Renal cortical epithelial cell (primary cell): ENCODE measurements at regions not wholly inside any gene's neighbourhood (a gene's known extent, or its start where the extent isn't known, plus 50 kb on each side); places are given as distances from the start of the nearest gene placed in this dataset.

Experiments
- DNase-seq: peaks from one replicate; pipeline ENCODE4 v3.0.0-alpha.2; 2011; ENCODE audit warnings: low read depth

DNA sequence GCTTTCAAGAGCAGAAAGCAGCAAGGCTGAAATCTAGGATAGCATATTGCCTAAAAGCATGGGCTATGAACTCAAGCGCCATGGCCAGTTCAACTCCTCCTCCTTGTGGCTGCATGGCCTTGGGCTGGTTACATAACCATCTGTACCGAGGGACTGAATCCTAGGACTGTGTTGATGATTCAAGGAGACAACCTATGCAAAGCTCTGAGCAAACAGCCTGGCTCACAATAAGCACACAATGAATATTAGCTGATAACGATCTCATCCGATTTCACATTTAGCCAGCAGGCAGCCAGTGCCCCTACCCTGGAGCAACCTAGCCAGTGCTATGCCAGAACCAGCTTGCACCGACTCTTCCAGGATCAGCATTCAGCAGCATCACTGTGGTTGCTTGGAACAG lies 698.4 kb downstream of the TBC1D22A start:
- no peak for DNase-seq

DNA sequence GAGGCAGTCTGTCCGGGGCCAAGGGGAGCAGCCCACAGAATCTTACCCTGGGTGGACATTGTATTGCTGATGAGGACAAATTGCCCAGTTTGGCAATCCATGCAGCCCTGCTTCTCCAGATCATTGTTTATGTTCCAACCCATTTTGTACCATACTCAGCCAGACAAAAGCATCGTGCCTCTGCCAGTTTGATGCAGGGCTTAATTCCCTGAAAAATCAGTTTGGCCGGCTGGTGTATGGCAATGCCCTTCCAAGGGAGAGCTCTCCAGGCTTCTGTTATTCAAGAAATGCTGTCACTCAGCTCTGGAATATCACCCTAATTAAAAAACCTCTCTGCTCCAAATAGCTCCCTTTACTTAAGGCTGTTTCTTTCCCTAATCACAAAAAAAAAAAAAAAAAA lies 697.7 kb downstream of the TBC1D22A start:
- DNase-seq: no peak

DNA sequence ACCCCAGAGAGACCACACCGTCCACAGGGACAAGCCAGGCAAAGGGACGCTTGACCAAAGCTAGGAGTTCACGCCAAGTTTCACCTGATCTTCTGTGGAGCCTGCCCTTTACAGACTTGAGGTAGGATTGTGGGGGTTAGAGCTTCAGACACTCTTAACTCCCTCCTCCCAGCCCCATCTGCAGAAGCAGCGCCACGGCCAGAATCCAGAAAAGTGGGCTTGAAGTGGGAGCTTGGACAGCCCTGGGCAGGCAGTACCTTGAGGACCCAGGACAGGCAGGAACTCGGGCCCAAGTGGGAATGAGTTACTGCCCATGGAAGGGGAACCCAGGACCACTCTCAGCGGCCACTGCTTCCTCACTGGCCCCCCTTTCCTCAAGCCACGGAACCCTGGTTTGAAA lies 695.9 kb downstream of the TBC1D22A start:
- DNase-seq: no peak

DNA sequence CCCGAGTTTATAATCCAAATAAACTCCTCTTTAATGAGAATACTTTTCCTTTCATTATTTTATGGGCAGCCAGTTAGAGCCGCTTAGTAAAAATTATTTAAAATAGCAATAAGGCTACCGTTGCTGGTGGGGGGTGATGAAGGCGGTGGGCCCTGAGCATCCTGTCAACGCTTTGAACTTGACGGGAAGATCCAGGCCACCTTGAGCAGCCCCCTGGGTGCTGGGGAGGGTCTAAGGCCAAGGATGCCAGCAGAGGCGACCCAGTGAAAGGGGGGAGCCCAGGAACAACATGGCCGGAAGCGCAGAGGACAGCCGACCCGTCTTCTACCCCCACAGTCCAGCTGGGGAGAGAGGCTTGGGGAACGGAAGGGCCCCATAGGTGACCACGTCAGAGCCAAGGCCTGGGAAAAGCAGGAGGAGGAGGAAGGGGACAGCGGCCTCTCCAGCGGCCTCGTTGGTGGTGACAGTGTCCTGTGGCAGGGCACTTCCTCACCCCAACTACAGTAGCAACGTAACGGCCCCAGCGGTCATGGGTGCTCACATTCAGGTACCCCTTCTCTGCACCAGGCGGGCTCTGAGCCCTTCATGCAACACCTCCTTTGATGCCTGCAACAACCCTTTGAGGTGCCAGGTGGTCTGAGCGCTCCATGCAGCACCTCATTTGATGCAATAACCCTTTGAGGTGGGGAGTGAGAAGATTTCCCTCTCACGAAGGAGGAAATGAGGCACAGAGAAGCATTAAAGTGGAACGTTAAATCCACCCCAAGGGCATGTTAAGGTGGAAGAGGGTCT lies 695.3 kb downstream of the TBC1D22A start:
- no peak for DNase-seq

DNA sequence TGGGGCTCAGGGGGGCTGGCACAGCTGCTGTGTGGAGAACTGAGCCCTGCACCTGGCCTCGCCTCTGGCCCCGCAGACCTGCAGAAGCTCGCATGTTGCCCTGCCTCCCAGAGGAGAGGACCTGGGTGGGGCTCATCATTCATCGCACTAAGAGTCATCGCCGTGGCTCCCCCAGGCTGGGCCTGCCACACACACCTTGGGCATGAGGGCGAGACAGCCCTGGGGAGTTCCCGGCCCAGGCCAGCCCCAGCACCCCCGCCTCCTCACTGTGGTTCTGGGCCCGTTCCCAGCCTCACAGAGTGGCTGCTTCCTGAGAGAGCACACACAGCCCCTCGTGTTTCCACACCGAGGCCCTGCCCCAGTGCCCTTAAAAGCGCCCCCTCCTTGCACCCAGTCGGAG lies 694.6 kb downstream of the TBC1D22A start:
- DNase-seq: no peak

DNA sequence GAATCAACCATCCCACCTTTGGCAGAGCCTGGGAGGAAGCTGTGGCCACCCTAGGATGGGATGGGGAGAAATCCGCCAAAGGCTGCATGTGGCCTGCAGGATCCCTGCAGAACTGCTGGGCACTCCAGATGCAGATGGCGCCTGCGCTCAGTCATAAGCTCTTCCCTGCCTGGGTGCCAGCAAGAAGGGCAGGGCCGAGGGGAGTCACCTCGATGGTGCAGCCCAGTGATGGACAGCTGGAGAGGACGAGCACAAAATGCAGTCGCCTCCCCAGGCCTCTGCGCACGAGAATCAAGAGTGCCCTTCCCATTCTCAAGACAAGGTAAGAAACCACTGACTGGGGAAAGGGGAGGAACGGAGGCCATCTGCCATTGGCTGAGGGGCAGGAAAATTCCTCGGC lies 693.6 kb downstream of the TBC1D22A start:
- no peak for DNase-seq

DNA sequence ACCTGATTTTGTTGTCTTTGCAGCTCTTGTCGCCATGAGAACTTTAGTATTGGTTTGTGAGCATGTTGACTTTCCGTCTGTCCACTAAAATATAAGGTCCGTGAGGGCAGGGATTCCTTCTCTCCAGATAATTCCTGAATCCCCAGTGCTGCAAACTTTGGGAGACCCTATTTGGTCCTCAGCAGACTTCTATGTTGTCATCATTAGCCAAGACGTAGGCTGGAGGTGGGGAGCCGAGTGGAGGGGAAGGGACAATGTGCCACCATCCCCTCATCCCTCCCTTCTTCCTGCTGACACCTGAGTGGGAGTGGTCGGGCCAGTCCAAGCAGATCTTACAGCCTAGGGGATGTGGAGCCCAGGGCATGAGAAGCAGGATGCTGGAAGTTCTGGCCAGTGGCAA lies 690.6 kb downstream of the TBC1D22A start:
- no peak for DNase-seq

DNA sequence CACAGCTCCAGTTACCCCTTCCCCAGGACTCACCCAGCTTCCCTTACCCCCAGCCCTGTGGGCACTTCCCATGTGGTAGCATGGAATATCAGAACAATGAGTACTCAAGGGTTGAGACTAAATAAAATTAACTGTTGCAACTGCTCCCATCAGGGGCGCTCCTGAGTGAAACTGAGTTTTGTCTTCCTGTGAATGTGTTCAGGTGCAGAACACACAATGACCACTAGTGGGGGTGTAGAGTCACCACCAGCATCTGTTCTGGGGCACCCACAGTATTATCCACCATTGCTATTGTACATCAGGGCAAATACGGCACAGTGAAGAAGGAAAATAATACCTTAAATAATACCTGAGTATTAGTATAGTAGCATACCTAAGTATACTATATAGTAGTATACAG lies 689.7 kb downstream of the TBC1D22A start:
- DNase-seq: no peak

DNA sequence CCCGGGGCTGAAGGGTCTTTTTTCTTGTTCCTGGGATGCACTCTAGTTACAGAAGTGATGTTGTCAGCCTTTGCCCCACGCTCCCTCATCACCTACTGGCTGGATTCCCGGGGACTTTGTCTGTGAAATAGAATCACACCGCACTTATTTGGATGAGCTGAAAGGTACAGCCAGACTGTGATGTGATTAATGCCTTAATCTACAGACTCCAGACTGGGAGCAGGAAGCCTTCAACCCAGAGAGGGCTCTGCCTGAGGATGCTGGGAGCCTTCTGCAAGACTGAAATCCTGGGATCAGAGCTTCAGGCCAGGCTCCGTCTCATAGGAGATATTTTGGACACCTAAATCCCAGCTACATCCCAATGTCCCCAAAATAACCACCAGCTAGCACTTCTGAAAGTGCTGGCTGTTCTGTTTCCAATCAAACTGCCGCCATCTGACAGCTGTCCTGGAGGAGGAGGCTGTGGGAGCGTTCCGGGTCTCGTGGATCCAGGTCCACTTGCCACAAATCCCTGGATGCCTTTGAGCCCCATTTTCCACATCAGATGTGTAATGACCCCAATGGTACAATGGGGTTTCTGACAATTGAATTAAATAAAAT lies 688.5 kb downstream of the TBC1D22A start:
- no peak for DNase-seq

DNA sequence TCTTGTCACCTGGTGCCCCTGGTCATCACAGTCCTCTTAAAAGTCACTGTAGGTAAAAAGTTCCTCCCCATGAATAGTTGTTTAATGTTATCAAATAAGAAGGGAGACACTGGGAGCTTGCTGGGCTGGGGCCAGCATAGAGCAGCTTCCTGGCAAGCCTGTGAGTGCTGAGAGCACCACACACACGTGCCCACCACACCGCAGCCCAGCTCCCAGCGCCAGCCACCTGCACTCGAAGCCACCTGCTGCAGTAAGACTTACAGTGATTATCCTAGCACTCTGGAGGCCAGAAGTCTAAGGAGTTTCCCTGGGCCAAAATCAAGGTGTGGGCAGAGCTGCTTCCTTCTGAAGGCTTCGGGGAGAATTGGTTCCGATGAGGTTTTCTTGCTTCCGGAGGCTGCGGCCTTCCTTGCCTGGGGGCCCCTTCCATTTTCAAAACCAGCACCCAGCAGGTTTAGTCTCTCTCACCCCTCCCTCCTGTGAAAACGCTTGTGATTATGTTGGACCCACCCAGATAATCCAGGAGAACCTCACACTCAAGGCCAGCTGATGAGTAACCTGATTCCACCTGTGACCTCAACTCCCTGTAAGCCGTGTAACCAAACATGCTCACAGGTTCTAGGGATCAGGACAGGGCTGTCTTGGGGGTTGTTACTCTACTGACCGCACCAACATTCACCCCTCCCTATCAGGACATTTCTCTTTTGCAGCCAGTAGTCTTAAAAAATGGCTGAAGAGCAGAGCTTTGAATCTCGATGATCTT lies 687.2 kb downstream of the TBC1D22A start:
- DNase-seq: no peak

DNA sequence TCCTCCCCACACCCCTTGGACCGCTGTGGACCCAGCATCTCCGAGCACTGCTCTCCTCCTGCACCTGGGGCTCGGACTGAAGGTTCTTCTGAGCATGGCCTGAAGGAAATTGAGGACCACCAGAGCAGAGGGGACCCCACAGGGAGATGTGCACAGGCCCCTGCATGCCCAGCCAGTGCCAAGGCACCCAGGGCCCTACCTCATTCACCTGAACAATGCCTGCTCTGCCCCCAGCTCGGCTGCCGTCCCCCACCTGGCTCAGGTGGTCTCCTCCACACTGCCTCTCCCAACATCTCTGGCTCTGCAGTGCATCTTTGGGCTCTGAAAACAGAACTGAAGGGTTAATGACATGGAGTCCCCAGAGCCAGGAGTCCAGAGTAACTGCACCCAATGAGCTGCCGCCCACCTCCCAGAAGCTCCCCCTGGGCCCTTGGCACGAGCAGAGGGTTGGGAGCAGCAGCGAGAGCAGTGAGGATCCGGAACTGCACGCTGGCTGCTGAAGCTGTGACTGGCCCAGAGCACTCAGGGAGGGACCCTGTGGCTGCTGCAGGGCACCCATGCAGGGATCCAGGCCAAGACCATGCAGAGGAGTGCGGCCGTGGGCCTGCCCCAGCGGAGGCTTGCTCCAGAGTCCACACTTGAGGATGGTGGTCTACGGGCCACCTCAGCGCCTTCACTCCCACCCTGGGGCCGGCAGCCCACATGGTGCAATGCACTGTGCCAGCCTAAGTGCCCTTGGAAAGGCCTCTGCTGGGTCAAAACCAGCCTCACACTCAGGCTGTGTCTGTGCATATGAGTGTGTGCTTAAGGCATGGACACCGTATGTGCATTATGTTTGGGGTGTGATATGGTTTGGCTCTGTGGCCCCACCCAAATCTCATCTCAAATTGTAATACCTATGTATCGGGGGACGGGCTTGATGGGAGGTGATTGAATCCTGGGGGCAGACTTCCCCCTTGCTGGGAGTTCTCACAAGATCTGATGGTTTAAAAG lies 686.1 kb downstream of the TBC1D22A start:
- no peak for DNase-seq

DNA sequence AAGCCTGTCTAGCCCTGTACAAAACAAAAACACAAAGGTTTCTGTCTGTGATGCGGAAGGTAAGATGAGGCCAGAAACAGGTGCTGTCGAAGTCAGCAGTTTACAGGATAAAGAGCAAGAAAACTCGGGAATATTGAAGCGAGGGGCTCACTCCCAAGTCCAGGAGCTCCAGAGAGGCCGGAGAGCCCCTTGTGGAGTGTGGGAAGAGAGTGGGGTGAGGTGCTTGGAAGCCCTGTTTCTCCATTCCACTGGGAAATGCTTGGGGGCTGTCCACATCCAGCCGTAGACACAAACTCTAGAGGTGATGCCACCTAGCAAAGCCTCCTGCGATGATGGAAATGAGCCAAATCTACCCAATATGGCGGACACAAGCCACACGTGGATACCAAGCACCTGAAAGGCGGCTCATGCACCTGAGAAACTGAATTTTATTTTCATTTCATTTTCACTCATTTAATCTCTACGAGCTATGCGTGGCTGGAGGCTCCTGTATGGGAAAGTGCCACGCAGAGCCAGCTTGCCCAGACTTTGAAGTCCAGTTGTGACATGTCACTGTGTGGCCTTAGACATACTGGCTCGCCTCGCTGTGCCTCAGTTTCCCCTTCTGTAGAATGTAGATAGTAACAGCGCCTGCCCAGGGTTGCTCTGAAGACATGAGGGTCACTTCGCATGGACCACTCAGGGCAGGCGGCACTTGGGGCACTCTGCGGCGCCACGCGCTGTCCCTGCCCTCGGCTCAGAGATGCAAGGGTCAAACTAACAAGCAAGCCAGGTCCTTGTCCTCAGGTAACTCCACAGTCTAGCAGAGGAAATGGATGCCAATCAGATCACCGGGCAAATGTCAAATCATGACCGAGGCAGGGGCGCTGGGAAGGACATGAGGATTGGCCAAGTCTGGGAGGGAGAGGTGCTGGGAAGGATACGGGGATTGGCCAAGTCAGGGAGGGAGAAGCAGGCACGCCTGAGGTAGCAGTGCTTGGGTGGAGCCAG lies 684.7 kb downstream of the TBC1D22A start:
- DNase-seq: no peak

DNA sequence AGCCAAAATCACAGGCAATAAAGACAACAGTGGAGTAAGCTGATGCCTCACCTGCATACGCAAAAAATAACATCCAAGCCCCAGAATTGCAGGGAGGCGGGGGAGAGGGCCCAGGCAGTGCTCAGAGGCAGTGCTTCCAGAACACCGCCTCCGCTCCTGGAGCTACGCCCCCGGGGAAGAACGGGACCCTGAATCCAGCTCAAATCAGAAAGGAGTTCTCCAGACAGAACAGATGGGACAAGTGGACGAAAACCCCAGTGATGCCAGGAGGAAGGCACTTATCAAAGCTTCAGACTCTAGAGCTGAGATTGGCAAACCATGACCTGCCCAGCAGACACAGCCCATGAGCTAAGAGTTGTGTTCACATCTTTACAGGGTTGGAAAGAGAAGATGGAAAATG lies 683.9 kb downstream of the TBC1D22A start:
- DNase-seq: no peak

DNA sequence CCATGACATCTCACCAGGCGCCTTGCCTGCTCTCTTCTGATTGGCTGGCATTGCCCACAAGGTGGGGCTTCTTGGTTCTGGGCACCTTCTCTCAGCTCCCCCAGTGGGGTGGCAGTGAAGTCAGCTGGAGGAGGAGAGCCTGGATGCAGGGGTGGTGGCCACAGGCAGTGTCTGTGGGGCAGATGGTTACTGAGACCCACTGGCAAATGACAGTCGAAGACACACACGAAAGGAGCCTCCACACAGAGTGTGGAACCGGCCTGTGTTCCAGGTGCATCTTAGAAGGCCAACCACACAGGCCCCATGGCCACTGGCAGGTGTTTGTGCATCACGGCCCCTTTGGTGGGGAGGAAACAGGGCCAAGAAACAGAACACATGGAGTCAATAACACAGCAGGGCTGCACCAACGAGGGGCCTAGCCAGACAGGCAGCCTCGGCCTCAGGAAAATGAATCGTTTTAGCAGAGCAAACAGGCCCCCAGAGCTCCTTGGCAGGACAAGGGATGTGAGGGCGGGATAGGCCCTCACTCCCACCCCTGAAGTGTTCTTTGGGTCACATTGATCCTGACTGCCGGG lies 683.4 kb downstream of the TBC1D22A start:
- DNase-seq: no peak

DNA sequence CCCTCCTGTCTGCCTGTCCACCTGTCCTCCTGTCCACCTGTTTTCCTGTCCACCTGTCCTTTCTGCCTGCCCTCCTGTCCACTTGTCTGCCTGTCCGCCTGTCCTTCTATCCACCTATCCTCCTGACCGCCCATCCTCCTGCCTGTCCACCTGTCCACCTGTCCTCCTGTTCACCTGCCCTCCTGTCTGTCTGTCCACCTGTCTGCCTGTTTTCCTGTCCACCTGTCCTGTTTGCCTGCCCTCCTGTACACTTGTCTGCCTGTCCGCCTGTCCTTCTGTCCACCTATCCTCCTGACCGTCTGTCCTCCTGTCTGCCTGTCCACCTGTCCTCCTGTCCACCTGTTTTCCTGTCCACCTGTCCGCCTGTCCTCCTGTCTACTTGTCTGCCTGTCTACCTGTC lies 682.8 kb downstream of the TBC1D22A start:
- DNase-seq: no peak

DNA sequence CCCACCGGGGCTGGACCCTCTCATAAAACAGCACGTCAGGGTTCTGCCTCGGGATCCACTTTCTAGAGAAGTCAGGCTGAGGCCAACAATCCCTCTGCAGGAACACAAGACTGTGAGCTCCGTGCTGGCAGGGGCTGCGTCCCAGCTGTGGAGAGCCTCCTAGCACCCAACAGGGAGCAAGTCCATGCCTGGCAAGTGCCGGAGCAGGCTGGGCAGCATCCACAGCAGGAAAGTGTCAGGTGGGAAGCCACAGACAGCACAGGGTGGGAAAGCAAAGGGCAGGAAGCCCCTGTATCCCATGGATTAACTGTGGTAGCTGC lies 682.3 kb downstream of the TBC1D22A start:
- no peak for DNase-seq

DNA sequence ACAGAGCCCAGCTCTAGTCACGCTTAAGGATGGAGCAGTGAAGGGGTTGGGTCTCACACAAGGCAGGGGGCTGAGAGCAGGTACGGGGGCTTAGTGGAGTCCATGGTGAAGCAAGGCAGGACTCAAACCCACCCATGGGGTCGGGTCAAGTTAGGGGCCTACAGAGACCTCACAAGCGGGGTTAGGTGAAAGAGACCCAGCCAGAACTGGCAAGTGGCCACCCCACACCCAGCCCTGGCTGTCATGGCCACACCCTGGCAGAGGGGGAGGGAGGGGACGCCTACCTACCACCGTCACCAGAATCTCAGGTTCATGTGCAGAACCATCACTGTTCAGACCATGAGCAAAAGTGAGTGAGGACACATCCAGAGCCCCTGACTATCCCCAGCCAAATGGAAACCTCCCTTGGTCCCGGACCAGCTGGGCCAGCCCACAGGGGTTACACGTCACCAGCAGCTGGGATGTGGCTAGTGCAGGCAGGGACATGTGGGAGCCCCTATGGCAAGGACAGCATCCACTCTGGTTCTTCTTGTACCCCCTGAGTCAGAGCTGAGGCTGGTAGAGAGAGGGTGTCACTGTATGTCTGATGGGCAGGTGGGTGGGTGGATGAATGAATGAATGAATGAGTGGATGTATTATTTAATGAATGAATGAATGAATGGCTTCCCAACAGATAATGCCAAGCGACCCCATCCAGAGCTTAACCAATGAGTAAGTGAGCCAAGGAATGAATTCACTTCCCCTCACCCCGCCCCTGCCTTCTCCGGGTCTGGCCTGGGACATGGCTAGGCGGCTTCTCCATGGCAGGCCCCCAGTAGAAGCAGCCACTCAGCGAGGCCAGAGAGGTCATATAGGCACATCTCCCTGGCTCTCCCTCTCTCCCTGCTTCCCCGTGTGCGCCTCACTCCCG lies 681.6 kb downstream of the TBC1D22A start:
- DNase-seq: no peak

DNA sequence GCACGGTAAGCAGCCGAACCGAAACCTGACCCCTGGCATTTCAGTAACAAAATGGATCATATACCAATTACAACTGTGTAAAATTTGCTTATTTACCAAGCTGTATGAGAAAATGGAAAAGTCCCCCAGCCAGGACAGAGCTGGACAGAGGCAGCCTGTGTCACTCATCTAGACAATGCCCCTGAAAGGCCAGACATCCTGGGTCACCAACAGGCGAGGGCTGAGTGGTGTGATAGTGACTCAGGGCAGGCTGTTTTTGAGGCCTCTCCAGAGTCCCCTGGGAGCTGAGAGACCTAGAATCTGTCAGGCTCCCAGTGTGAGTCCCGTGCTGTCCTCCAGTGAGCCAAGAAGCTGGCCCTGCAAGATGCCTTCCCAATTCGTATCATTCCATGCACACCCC lies 680.4 kb downstream of the TBC1D22A start:
- DNase-seq: no peak

DNA sequence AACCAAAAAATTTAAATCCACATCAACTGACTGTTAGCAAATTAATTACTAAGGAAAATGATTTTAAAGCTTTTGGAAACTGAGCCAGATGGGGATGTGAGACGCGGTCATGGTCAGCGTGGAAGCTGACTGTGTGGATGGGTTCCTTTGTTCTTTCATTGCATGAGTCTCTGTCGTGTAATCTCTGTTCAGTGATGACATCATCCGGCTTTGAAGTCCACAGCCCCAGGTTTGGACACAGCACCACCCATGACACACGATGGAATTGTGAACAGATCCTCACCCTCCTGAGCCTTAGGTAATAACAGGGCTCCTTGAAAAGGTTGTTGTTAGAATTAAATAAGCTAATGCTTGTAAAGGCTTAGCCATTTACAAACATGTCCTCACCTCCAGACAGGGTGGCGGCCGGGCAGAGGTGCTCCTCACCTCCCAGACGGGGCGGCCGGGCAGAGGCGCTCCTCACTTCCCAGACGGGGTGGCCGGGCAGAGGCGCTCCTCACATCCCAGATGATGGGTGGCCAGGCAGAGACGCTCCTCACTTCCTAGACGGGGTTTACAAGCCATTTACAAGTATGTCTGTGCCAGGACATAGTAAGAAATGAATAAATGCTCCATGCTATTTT lies 677.3 kb downstream of the TBC1D22A start:
- DNase-seq: no peak
